HepG2 (cell line): ENCODE measurements at regions not wholly inside any gene's neighbourhood (a gene's known extent, or its start where the extent isn't known, plus 50 kb on each side); places are given as distances from the start of the nearest gene placed in this dataset.
A peak's percentile ranks its signal among the peaks of the same experiment; 100 is the strongest.

Source experiments
- ATAC-seq: fragments of 200-7000 bp; cut with Tn5 transposase; 3 replicates; pipeline ENCODE4 v1.9.1; 2020; ENCODE audit warnings: mild to moderate bottlenecking, moderate library complexity
- BruUV-seq: library from RNA; stranded (reverse); fragments of 400-500 nt; replicated peaks from 2 replicates; lab custom pipeline; 2021; lab: Mats Ljungman, UMichigan
- CTCF ChIA-PET: fragments of 300-600 bp; formaldehyde crosslinking; extraction: SDS; loops from one replicate; lab custom pipeline; 2021; ENCODE audit warnings: low total read pairs, inconsistent platforms, low intra/inter-chr PET ratio; lab: Yijun Ruan, JAX
- POLR2A ChIA-PET: fragments of 350-600 bp; sonication (Branson Sonifier 250); formaldehyde crosslinking; loops from one replicate; lab custom pipeline; 2020; ENCODE audit warnings: antibody characterized with exemption, inconsistent platforms; lab: Yijun Ruan, JAX
- DNase-seq: peaks from one replicate; pipeline ENCODE4 v3.0.0-alpha.2; 2015; ENCODE audit warnings: low spot score
- FAIRE-seq: peaks from 3 replicates; lab custom pipeline; 2011; peaks lifted over from hg19 to GRCh38; lab: Jason Lieb, UNC
- H2AFZ ChIP-seq: one replicate; pipeline ENCODE4 v1.6.1; 2011; ENCODE audit warnings: low read length, inconsistent platforms
- H3K27ac ChIP-seq: fragments of 300-600 bp; 3 replicates; pipeline ENCODE4 v1.8.0; 2011; ENCODE audit warnings: mixed run types, mild to moderate bottlenecking, mixed read lengths, low read length, inconsistent platforms; ENCODE audit not compliant: insufficient read depth; ENCODE audit errors: extremely low read length
- H3K27me3 ChIP-seq, 2 experiments: fragments of 200-600 bp in 1 of 2; 2 replicates in 1 of 2; 3 replicates in 1 of 2; pipeline versions ENCODE4 v1.6.0 to v1.8.0; 2011; ENCODE audit warnings: low read length in 2 of 2, mild to moderate bottlenecking in 2 of 2, moderate library complexity in 2 of 2, inconsistent platforms in 1 of 2; ENCODE audit not compliant: insufficient read depth in 2 of 2, control insufficient read depth in 1 of 2
- H3K36me3 ChIP-seq, 2 experiments: fragments of 200-600 bp in 1 of 2; replicated peaks in 1 of 2; 2 replicates in 1 of 2; 3 replicates in 1 of 2; pipeline versions ENCODE4 v1.5.1 to v1.8.0; 2011; ENCODE audit warnings: low read length in 2 of 2, inconsistent platforms in 1 of 2; ENCODE audit not compliant: insufficient read depth in 2 of 2, control insufficient read depth in 1 of 2
- H3K4me1 ChIP-seq: 2 replicates; pipeline ENCODE4 v1.5.1; 2012; ENCODE audit warnings: low read length, inconsistent platforms; ENCODE audit not compliant: insufficient read depth
- H3K4me2 ChIP-seq: 2 replicates; pipeline ENCODE4 v1.6.0; 2011; ENCODE audit warnings: low read depth, low read length, inconsistent platforms
- H3K4me3 ChIP-seq, 3 experiments: fragments of 200-600 bp in 1 of 3; sonication (generic), shearing (Covaris generic) in 1 of 3; replicated peaks in 1 of 3; 2 replicates each; pipeline ENCODE4 v1.5.1; 2011 to 2016; ENCODE audit warnings: low read length in 3 of 3, inconsistent platforms in 2 of 3, low read depth in 2 of 3, mild to moderate bottlenecking in 2 of 3, control low read depth in 1 of 3, mixed read lengths in 1 of 3; ENCODE audit not compliant: insufficient read depth in 1 of 3
- H3K79me2 ChIP-seq: one replicate; pipeline ENCODE4 v1.6.1; 2011; ENCODE audit warnings: low read length, inconsistent platforms; ENCODE audit not compliant: insufficient read depth
- H3K9ac ChIP-seq: 2 replicates; pipeline ENCODE4 v1.6.0; 2011; ENCODE audit warnings: mild to moderate bottlenecking, low read depth, low read length, inconsistent platforms; ENCODE audit not compliant: insufficient read depth
- H3K9me3 ChIP-seq: 2 replicates; pipeline ENCODE4 v1.5.1; 2012; ENCODE audit warnings: mild to moderate bottlenecking, low read length
- H4K20me1 ChIP-seq: 2 replicates; pipeline ENCODE4 v1.6.0; 2011; ENCODE audit warnings: inconsistent platforms, mild to moderate bottlenecking, low read length, moderate library complexity; ENCODE audit not compliant: insufficient read depth
- CTCF ChIP-seq: sonication (generic); formaldehyde crosslinking; IDR thresholded peaks from 2 replicates; pipeline ENCODE4 v1.5.0; 2020; ENCODE audit warnings: mild to moderate bottlenecking, missing genetic modification reagents, moderate library complexity
- MAFF ChIP-seq: IDR thresholded peaks from 2 replicates; pipeline ENCODE4 v1.6.1; 2011; ENCODE audit warnings: low read depth, low read length, improper control_type of control experiment
- MAFK ChIP-seq, 2 experiments: IDR thresholded peaks in 1 of 2; conservative IDR thresholded peaks in 1 of 2; 2 replicates each; pipeline ENCODE4 v1.6.1; 2011; ENCODE audit warnings: improper control_type of control experiment in 2 of 2, low read length in 2 of 2
- MXD1 ChIP-seq: sonication (generic); formaldehyde crosslinking; IDR thresholded peaks from 2 replicates; pipeline ENCODE4 v1.4.0; 2020; ENCODE audit warnings: mild to moderate bottlenecking, missing genetic modification reagents
- ZNF674 ChIP-seq: sonication (generic); formaldehyde crosslinking; IDR thresholded peaks from 2 replicates; pipeline ENCODE4 v1.5.0; 2020; ENCODE audit warnings: low read depth, mild to moderate bottlenecking, missing genetic modification reagents
- WGBS: methylation state at CpG from one replicate; pipeline ENCODE4 v1.1.6; 2017; ENCODE audit warnings: low lambda C conversion rate; 5-methylcytosine and 5-hydroxymethylcytosine counted together
- in situ Hi-C: cut with HindIII; loops from 2 replicates; pipeline ENCODE4 v1.10.0; 2017; ENCODE audit warnings: low pct_unique_long_range_greater_than_20kb; ENCODE audit not compliant: extremely low pct_ligation_motif_present
- intact Hi-C: fragments of 100-400 bp; cut with micrococcal nuclease; formaldehyde crosslinking; loops from one replicate; pipeline ENCODE4 v1.10.0; 2022; ENCODE audit not compliant: unreplicated experiment

GRCh38 chr1:195973311-195973904, 634.8 kb downstream of the KCNT2 start (continued):
- no peak for TF ChIP-seq CTCF (CRISPR knock-in tag)
- TF ChIP-seq, all 625 proteins: peak for 0

GRCh38 chr1:195971589-195971988, 636.7 kb downstream of the KCNT2 start:
- H3K9ac ChIP-seq: no peak overlapping the region
- CTCF ChIA-PET: no interaction called here
- H3K27me3 ChIP-seq: no peaks in the 10 kb centered on the region
- intact Hi-C loops: no loop called here
- no peak for DNase-seq
- no peaks in the 10 kb centered on the region for H3K79me2 ChIP-seq
- no peak overlapping the region for H3K4me3 ChIP-seq
- no peaks in the 10 kb centered on the region for H4K20me1 ChIP-seq
- no peak overlapping the region for H3K4me2 ChIP-seq
- no peaks in the 10 kb centered on the region for H3K4me1 ChIP-seq
- no TSS peak for BruUV-seq
- no peak for ATAC-seq
- H3K36me3 ChIP-seq: no peaks in the 10 kb centered on the region
- WGBS: 6% methylated on average over 1 of the region's 1 CpG
- H2AFZ ChIP-seq: no peak overlapping the region
- in situ Hi-C loops: no loop called here
- POLR2A ChIA-PET: no interaction called here
- TF ChIP-seq MAFK (conservative IDR thresholded peaks at IDR 0.05 in 1 of 2, IDR thresholded peaks at IDR 0.05 in 1 of 2; ENCODE audit: low read length in 2 of 2): peak; percentile 56 to 65
- no peak for TF ChIP-seq MXD1 (CRISPR knock-in tag)
- no peak for TF ChIP-seq ZNF674 (CRISPR knock-in tag)
- peak; percentile 48 for TF ChIP-seq MAFF
- FAIRE-seq: no peak
- H3K9me3 ChIP-seq: no peaks in the 10 kb centered on the region
- no peak overlapping the region for H3K27ac ChIP-seq
